Prostate gland (tissue), 2 donors: ENCODE measurements at regions not wholly inside any gene's neighbourhood (a gene's known extent, or its start where the extent isn't known, plus 50 kb on each side); places are given as distances from the start of the nearest gene placed in this dataset.

Experiments
- CTCF ChIP-seq, 4 experiments: fragments of 200-600 bp in 2 of 4; fragments of 450-650 bp in 2 of 4; sonication (generic) in 2 of 4; IDR thresholded peaks; 1 replicate in 3 of 4; 2 replicates in 1 of 4; pipeline ENCODE4 v1.5.1; 2016 to 2019; ENCODE audit warnings: antibody characterized with exemption in 4 of 4, mild to moderate bottlenecking in 2 of 4, moderate library complexity in 2 of 4
- POLR2A ChIP-seq: fragments of 450-650 bp; IDR thresholded peaks from one replicate; pipeline ENCODE4 v1.6.1; 2016; ENCODE audit warnings: antibody characterized with exemption, mild to moderate bottlenecking
- POLR2AphosphoS5 ChIP-seq: sonication (generic); formaldehyde crosslinking; IDR thresholded peaks from one replicate; pipeline ENCODE4 v1.6.1; 2017; ENCODE audit warnings: antibody characterized with exemption

DNA sequence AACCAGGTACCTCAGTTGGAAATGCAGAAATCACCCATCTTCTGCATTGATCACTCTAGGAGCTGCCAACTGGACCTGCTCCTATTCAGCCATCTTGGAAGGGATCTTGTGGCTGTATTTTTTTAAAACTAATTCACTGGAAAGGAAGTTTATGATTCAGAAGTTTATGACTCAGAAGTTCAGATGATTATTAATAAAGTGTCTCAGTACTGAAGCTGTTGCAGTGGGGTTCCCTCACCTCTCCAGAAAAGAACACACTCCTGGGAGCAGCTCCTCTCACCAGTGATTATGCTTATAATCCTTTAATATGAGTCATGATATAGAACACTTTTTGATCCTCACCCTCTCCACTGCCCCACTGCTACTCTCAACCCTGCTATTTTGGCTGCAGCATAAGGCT lies 291.2 kb upstream of the HS3ST5 start:
- TF ChIP-seq CTCF (IDR thresholded peaks at IDR 0.05) (no peak), POLR2A (no peak), POLR2AphosphoS5 (no peak)
